ENCODE measurements at regions not wholly inside any gene's neighbourhood (a gene's known extent, or its start where the extent isn't known, plus 50 kb on each side); places are given as distances from the start of the nearest gene placed in this dataset.

- no peak overlapping the region for H3K4me2 ChIP-seq (ENCODE audit: insufficient read depth, low read length)
- H3K9me3 ChIP-seq (ENCODE audit: low read depth, low read length) = no peaks in the 10 kb centered on the region
- H2AFZ ChIP-seq (ENCODE audit: low read length) = no peak overlapping the region
- no peak overlapping the region for H3K27ac ChIP-seq (ENCODE audit: low read depth, low read length)
- no peaks in the 10 kb centered on the region for H3K36me3 ChIP-seq (ENCODE audit: insufficient read depth, low read length)
- no peak for DNase-seq (ENCODE audit: insufficient read length, low spot score, missing footprints)
- TF ChIP-seq CTCF (IDR thresholded peaks at IDR 0.05; ENCODE audit: extremely low read depth, low read depth, low read length) = no peak
- H3K4me3 ChIP-seq (ENCODE audit: insufficient read depth, low read length) = no peak overlapping the region
- H3K79me2 ChIP-seq (ENCODE audit: insufficient read depth, low read length) = no peaks in the 10 kb centered on the region
- H4K20me1 ChIP-seq (ENCODE audit: insufficient read depth, low read length) = no peaks in the 10 kb centered on the region
- no peaks in the 10 kb centered on the region for H3K4me1 ChIP-seq (ENCODE audit: insufficient read depth, low read length)
- no peaks in the 10 kb centered on the region for H3K27me3 ChIP-seq (ENCODE audit: insufficient read depth, low read length)
Measured at GRCh38 chr7:56537952-56538351, 421.7 kb upstream of the NUPR2 start.

GRCh38 chr7:56537477-56537876, 421.3 kb upstream of the NUPR2 start:
- Histone ChIP-seq H4K20me1 (ENCODE audit: insufficient read depth, low read length) (no peaks in the 10 kb centered on the region), H3K4me2 (ENCODE audit: insufficient read depth, low read length) (no peak overlapping the region), H3K4me1 (ENCODE audit: insufficient read depth, low read length) (no peaks in the 10 kb centered on the region), H2AFZ (ENCODE audit: low read length) (no peak overlapping the region), H3K4me3 (ENCODE audit: insufficient read depth, low read length) (no peak overlapping the region), H3K27me3 (ENCODE audit: insufficient read depth, low read length) (no peaks in the 10 kb centered on the region), H3K9me3 (ENCODE audit: low read depth, low read length) (no peaks in the 10 kb centered on the region), H3K36me3 (ENCODE audit: insufficient read depth, low read length) (no peaks in the 10 kb centered on the region), H3K79me2 (ENCODE audit: insufficient read depth, low read length) (no peaks in the 10 kb centered on the region), H3K27ac (ENCODE audit: low read depth, low read length) (no peak overlapping the region)
- no peak for DNase-seq (ENCODE audit: insufficient read length, low spot score, missing footprints)
- TF ChIP-seq CTCF (IDR thresholded peaks at IDR 0.05; ENCODE audit: extremely low read depth, low read depth, low read length) = no peak

GRCh38 chr7:56495165-56495564, 378.9 kb upstream of the NUPR2 start:
- Histone ChIP-seq H3K4me2 (ENCODE audit: insufficient read depth, low read length) (no peak overlapping the region), H4K20me1 (ENCODE audit: insufficient read depth, low read length) (no peaks in the 10 kb centered on the region), H3K9me3 (ENCODE audit: low read depth, low read length) (no peaks in the 10 kb centered on the region), H2AFZ (ENCODE audit: low read length) (no peak overlapping the region), H3K4me1 (ENCODE audit: insufficient read depth, low read length) (no peaks in the 10 kb centered on the region), H3K79me2 (ENCODE audit: insufficient read depth, low read length) (no peaks in the 10 kb centered on the region), H3K36me3 (ENCODE audit: insufficient read depth, low read length) (no peaks in the 10 kb centered on the region), H3K27ac (ENCODE audit: low read depth, low read length) (no peak overlapping the region), H3K4me3 (ENCODE audit: insufficient read depth, low read length) (no peak overlapping the region), H3K27me3 (ENCODE audit: insufficient read depth, low read length) (no peaks in the 10 kb centered on the region)
- no peak for TF ChIP-seq CTCF (IDR thresholded peaks at IDR 0.05; ENCODE audit: extremely low read depth, low read depth, low read length)
- no peak for DNase-seq (ENCODE audit: insufficient read length, low spot score, missing footprints)

GRCh38 chr7:56493704-56494450, 377.7 kb upstream of the NUPR2 start:
- Histone ChIP-seq H2AFZ (ENCODE audit: low read length) (no peak overlapping the region), H3K79me2 (ENCODE audit: insufficient read depth, low read length) (no peaks in the 10 kb centered on the region), H3K36me3 (ENCODE audit: insufficient read depth, low read length) (no peaks in the 10 kb centered on the region), H3K9me3 (ENCODE audit: low read depth, low read length) (no peaks in the 10 kb centered on the region), H3K4me1 (ENCODE audit: insufficient read depth, low read length) (no peaks in the 10 kb centered on the region), H4K20me1 (ENCODE audit: insufficient read depth, low read length) (no peaks in the 10 kb centered on the region), H3K4me3 (ENCODE audit: insufficient read depth, low read length) (no peak overlapping the region), H3K27ac (ENCODE audit: low read depth, low read length) (no peak overlapping the region), H3K27me3 (ENCODE audit: insufficient read depth, low read length) (no peaks in the 10 kb centered on the region), H3K4me2 (ENCODE audit: insufficient read depth, low read length) (no peak overlapping the region)
- no peak for TF ChIP-seq CTCF (IDR thresholded peaks at IDR 0.05; ENCODE audit: extremely low read depth, low read depth, low read length)
- no peak for DNase-seq (ENCODE audit: insufficient read length, low spot score, missing footprints)
